Suprapubic skin (tissue), 4 donors: ENCODE measurements at regions not wholly inside any gene's neighbourhood (a gene's known extent, or its start where the extent isn't known, plus 50 kb on each side); places are given as distances from the start of the nearest gene placed in this dataset.

Experiments used
- POLR2A ChIP-seq, 2 donors: fragments of 450-650 bp; IDR thresholded peaks; one replicate each; pipeline ENCODE4 v1.6.1; 2017; ENCODE audit warnings: antibody characterized with exemption in 2 of 2, mild to moderate bottlenecking in 2 of 2, moderate library complexity in 2 of 2
- POLR2AphosphoS5 ChIP-seq, 3 donors: sonication (generic); formaldehyde crosslinking; IDR thresholded peaks; one replicate each; pipeline ENCODE4 v1.6.1; 2017; ENCODE audit warnings: antibody characterized with exemption in 3 of 3
- TF ChIP-seq, protein P1 (sequence below), 2 donors: fragments of 200-600 bp in 1 of 2; fragments of 450-650 bp in 1 of 2; sonication (generic) in 1 of 2; IDR thresholded peaks; one replicate each; pipeline ENCODE4 v1.5.1; 2016 to 2019; ENCODE audit warnings: antibody characterized with exemption in 2 of 2, mild to moderate bottlenecking in 1 of 2, moderate library complexity in 1 of 2

DNA sequence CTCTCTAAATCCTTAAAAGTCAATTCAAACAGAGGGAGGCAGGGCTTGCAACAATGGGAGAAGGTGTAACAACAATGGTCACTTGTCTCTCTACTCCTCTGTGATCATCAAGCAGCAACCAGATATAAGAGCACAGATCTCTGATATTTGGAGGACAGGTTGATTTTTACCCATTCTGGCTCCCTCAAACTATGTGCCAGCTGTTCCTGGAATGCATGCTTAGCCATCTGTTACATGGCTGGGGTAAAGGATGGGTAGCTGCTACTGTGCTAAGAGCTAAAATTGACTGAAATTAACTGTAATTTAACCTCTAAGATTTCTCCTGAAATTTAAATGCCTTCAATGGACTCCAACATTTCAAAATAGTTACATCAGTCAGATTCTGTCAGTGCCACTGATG, 1459.9 kb downstream of the PCDH7 start:
- TF ChIP-seq, protein P1, sequence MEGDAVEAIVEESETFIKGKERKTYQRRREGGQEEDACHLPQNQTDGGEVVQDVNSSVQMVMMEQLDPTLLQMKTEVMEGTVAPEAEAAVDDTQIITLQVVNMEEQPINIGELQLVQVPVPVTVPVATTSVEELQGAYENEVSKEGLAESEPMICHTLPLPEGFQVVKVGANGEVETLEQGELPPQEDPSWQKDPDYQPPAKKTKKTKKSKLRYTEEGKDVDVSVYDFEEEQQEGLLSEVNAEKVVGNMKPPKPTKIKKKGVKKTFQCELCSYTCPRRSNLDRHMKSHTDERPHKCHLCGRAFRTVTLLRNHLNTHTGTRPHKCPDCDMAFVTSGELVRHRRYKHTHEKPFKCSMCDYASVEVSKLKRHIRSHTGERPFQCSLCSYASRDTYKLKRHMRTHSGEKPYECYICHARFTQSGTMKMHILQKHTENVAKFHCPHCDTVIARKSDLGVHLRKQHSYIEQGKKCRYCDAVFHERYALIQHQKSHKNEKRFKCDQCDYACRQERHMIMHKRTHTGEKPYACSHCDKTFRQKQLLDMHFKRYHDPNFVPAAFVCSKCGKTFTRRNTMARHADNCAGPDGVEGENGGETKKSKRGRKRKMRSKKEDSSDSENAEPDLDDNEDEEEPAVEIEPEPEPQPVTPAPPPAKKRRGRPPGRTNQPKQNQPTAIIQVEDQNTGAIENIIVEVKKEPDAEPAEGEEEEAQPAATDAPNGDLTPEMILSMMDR (IDR thresholded peaks at IDR 0.05), result no peak
- no peak for TF ChIP-seq POLR2A (IDR thresholded peaks at IDR 0.05)
- no peak for TF ChIP-seq POLR2AphosphoS5 (IDR thresholded peaks at IDR 0.05)
